ENCODE measurements at regions not wholly inside any gene's neighbourhood (a gene's known extent, or its start where the extent isn't known, plus 50 kb on each side); places are given as distances from the start of the nearest gene placed in this dataset.

DNA sequence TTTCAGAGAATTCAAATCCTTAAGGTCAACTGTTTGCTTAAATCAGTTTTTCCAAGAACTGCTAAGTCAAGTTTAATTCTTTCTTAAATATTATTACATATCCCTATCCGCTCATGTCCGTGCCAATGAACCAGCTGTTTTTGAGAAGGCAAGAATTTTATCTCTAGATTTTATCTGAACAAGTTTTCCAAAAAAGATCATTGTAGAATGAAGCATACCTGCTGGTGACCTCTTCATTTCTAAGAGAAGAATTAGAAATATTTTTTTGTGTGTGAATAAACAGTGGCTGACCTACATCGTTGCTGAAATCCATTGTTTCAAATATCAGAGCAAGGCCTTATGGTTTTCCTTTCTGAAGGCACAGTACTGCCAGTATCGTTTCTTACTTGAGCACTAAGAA, 58.4 kb upstream of the RND3 start:
- no peak for DNase-seq

DNA sequence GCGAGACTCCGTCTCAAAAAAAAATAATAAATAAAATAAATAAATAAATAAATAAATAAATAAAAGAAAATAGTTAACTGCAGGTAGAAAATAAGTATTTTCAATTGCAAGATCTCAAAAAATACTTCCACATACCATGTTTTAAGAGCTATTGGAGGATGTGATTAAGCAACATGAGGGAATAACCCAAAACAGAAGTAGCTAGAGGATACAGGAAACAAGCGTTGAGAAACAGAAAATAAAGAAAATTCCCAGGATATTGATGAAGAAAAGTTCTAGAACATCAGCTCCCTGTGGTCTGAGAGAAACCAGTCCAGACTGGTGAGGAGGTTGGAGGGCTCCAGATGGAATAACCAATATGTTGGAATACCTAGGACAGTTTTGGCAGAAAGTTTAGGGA, 57.3 kb upstream of the RND3 start:
- H3K9me3 ChIP-seq, result peaks cover 0 to 3% (median 0%) of the 10 kb centered on the region in 11 donors
- WGBS, 2 donors, result 92 to 98% methylated on average over 3 of the region's 3 CpGs
- no peaks in the 10 kb centered on the region for H3K27me3 ChIP-seq
- no peak overlapping the region for H3K4me3 ChIP-seq
- no peak overlapping the region for H3K27ac ChIP-seq
- TF ChIP-seq, protein P1, sequence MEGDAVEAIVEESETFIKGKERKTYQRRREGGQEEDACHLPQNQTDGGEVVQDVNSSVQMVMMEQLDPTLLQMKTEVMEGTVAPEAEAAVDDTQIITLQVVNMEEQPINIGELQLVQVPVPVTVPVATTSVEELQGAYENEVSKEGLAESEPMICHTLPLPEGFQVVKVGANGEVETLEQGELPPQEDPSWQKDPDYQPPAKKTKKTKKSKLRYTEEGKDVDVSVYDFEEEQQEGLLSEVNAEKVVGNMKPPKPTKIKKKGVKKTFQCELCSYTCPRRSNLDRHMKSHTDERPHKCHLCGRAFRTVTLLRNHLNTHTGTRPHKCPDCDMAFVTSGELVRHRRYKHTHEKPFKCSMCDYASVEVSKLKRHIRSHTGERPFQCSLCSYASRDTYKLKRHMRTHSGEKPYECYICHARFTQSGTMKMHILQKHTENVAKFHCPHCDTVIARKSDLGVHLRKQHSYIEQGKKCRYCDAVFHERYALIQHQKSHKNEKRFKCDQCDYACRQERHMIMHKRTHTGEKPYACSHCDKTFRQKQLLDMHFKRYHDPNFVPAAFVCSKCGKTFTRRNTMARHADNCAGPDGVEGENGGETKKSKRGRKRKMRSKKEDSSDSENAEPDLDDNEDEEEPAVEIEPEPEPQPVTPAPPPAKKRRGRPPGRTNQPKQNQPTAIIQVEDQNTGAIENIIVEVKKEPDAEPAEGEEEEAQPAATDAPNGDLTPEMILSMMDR (IDR thresholded peaks at IDR 0.05), result no peak
- no peak for ATAC-seq
- H3K4me1 ChIP-seq, result no peaks in the 10 kb centered on the region
- DNase-seq, result no peak
- intact Hi-C loops (cut with DNase I), result no loop called here
- no peaks in the 10 kb centered on the region for H3K36me3 ChIP-seq

More for the DNA sequence above, 58.4 kb upstream of the RND3 start:
- TF ChIP-seq, protein P1 (IDR thresholded peaks at IDR 0.05), result no peak
- no peaks in the 10 kb centered on the region for H3K36me3 ChIP-seq
- no peak overlapping the region for H3K4me3 ChIP-seq
- H3K27me3 ChIP-seq, result no peaks in the 10 kb centered on the region
- H3K27ac ChIP-seq, result no peak overlapping the region
- no peak for ATAC-seq
- 67 to 74% methylated on average over 4 of the region's 4 CpGs for whole genome bisulfite sequencing, 2 donors
- peaks cover 0 to 3% (median 0%) of the 10 kb centered on the region in 11 donors for H3K9me3 ChIP-seq
- no peaks in the 10 kb centered on the region for H3K4me1 ChIP-seq
- intact Hi-C loops (cut with DNase I), result no loop called here

DNA sequence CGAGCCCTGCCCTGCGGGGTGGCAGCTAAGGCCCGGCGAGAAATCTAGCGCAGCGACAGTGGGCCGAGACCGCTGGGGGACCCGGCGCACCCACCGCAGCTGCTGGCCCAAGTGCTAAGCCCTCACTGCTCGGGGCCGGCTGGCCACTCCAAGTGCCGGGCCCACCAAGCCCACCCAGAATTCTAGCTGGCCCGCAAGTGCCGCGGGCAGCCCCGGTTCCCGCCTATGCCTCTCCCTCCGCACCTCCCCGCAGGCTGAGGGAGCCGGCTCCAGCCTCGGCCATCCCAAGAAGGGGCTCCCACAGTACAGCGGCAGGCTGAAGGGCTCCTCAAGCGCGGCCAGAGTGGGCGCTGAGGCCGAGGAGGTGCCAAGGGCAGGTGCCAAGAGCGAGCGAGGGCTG, 55.2 kb upstream of the RND3 start:
- intact Hi-C loops (cut with DNase I), result no loop called here
- no peak for ATAC-seq
- WGBS, 2 donors, result 97% methylated on average over 24 to 30 of the region's 30 CpGs

DNA sequence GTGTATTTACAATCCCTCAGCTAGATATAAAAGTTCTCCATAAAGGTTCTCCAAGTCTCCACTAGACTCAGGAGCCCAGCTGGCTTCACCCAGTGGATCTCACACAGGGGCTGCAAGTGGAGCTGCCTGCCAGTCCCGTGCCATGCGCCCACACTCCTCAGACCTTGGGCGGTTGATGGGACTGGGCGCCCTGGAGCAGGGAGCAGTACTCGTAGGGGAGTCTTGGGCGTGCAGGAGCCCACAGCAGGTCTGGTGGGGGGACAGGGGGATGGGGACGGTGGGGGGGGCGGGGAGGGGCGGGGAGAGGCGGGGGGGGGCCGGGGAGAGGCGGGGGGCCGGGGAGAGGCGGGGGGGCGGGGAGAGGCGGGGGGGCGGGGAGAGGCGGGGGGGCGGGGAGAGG, 54.7 kb upstream of the RND3 start:
- no peaks in the 10 kb centered on the region for H3K27me3 ChIP-seq
- no peak for DNase-seq
- TF ChIP-seq, protein P1 (IDR thresholded peaks at IDR 0.05), result no peak
- 90 to 99% methylated on average over 6 to 12 of the region's 19 CpGs for WGBS, 2 donors
- no peak overlapping the region for H3K4me3 ChIP-seq
- intact Hi-C loops (cut with DNase I), result no loop called here
- no peaks in the 10 kb centered on the region for H3K36me3 ChIP-seq
- no peak for ATAC-seq
- no peak overlapping the region for H3K27ac ChIP-seq
- H3K9me3 ChIP-seq, result peaks cover 0 to 3% (median 0%) of the 10 kb centered on the region in 11 donors
- no peaks in the 10 kb centered on the region for H3K4me1 ChIP-seq

More for the DNA sequence above, 55.2 kb upstream of the RND3 start:
- H3K9me3 ChIP-seq, result peaks cover 0 to 3% (median 0%) of the 10 kb centered on the region in 11 donors
- no peak overlapping the region for H3K4me3 ChIP-seq
- H3K27me3 ChIP-seq, result no peaks in the 10 kb centered on the region
- no peak overlapping the region for H3K27ac ChIP-seq
- TF ChIP-seq, protein P1 (IDR thresholded peaks at IDR 0.05), result no peak
- DNase-seq, result peak in 1 of 2 donors; percentile 8
- H3K4me1 ChIP-seq, result no peaks in the 10 kb centered on the region
- no peaks in the 10 kb centered on the region for H3K36me3 ChIP-seq

Measured in heart right ventricle (tissue), 16 donors.